A549 (cell line): ENCODE measurements at regions not wholly inside any gene's neighbourhood (a gene's known extent, or its start where the extent isn't known, plus 50 kb on each side); places are given as distances from the start of the nearest gene placed in this dataset.

Experiments used
- HDAC2 ChIP-seq: fragments of 200-600 bp; sonication (generic); IDR thresholded peaks from 2 replicates; pipeline ENCODE4 v1.6.1; 2016
- TF ChIP-seq, protein P1 (sequence below): fragments of >200 bp; sonication (Bioruptor Twin); formaldehyde crosslinking; IDR thresholded peaks from 3 replicates; pipeline ENCODE4 v1.5.1; 2016

DNA sequence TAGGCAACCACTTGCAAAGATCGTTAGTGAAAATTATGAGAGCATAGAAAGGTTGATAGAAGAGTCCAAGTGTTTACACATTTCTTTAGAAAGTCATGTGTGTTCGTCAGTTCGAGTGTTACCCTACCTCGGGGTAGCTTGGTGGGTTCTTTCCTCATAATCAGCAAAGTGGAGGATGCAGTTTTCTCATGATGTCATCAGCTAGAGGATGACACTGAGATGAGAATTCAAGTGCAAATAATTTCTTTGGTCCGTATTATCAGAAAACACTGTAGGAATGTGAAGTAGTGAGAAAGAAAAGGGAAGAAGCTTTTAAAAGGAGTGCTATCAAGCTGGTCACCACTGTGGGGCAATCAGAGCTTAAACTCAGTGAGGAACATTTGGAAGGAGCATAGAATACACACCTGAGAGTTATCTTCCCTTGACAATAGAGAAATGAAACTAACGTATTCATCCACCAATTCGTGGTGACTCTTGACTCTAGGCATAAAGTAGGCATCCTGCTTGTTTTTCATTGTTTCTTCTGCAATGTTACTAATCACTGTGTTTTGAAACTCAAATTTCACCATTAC, 1340.9 kb upstream of the TMEM132C start:
- TF ChIP-seq, protein P1, sequence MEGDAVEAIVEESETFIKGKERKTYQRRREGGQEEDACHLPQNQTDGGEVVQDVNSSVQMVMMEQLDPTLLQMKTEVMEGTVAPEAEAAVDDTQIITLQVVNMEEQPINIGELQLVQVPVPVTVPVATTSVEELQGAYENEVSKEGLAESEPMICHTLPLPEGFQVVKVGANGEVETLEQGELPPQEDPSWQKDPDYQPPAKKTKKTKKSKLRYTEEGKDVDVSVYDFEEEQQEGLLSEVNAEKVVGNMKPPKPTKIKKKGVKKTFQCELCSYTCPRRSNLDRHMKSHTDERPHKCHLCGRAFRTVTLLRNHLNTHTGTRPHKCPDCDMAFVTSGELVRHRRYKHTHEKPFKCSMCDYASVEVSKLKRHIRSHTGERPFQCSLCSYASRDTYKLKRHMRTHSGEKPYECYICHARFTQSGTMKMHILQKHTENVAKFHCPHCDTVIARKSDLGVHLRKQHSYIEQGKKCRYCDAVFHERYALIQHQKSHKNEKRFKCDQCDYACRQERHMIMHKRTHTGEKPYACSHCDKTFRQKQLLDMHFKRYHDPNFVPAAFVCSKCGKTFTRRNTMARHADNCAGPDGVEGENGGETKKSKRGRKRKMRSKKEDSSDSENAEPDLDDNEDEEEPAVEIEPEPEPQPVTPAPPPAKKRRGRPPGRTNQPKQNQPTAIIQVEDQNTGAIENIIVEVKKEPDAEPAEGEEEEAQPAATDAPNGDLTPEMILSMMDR: no peak
- no peak for TF ChIP-seq HDAC2
